ENCODE measurements at regions not wholly inside any gene's neighbourhood (a gene's known extent, or its start where the extent isn't known, plus 50 kb on each side); places are given as distances from the start of the nearest gene placed in this dataset.

GRCh38 chr2:157053876-157054275, 203.6 kb upstream of the GALNT5 start:
- TF ChIP-seq CTCF (IDR thresholded peaks at IDR 0.05) (no peak), ZFX (IDR thresholded peaks at IDR 0.05; ENCODE audit: borderline replicate concordance) (no peak)

Data from 22Rv1 (cell line).